GM19468 (cell line): ENCODE measurements at regions not wholly inside any gene's neighbourhood (a gene's known extent, or its start where the extent isn't known, plus 50 kb on each side); places are given as distances from the start of the nearest gene placed in this dataset.

Experiments
- ATAC-seq: cut with Tn5 transposase; IDR thresholded peaks from one replicate; pipeline ENCODE4 v1.9.1; 2021; ENCODE audit warnings: mild to moderate bottlenecking, moderate library complexity, moderate number of reproducible peaks; ENCODE audit not compliant: unreplicated experiment; ENCODE audit errors: extremely low read depth

DNA sequence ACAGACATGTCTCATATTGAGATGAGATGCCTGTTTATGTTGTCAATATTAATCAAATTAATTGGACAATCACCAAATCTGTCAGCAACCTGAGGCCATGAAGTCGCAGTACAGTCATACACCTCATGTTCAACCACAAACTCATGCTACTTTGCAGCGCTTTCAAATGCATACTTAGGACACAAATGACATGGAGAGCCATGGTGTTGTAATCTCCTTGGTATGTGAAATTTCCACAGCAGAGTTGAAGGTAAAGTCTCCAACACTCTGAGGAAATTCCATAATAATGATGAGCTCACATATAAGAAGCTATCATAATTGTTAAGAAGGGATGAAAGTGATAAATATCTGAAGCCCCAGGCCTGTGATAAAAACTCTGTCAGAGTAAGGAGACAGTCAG, 873.9 kb downstream of the MCTP2 start:
- no peak for ATAC-seq

DNA sequence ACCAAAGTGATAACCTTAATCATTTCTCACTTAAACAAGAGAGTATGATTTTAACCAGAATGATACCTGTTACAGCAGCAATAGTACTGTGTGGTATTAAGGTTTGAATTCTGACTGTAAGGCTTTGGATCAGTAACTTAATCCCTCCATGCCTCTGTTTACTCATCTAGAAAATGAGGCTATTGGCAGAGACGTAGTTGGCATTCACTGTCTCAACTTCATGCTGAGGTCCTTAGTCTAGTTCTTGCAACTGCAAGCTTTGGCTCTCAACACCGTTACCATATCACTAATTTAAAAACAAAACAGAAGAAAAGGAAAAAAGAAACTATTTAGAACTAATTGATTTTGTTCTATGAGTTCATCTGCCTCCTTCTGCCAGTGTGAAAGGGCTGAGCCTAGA, 875.4 kb downstream of the MCTP2 start:
- ATAC-seq, result no peak

DNA sequence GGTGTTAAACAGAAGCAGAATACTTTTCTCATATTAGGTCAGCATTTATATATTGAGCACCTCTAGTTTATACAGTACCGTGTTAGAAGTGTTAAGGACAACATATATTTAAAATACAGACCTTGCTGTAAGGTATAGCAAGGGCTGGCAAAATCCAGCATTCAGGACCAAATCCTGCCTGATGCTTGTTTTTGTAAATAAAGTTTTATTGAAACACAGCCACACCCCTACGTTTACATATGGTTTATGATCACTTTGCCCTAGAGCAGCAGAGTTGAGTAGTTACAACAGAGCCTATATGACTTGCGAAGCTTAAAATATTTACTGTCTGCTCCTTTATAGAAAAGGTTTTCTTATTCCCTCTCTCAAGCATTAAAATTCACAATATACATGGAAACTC, 877.3 kb downstream of the MCTP2 start:
- ATAC-seq, result no peak

DNA sequence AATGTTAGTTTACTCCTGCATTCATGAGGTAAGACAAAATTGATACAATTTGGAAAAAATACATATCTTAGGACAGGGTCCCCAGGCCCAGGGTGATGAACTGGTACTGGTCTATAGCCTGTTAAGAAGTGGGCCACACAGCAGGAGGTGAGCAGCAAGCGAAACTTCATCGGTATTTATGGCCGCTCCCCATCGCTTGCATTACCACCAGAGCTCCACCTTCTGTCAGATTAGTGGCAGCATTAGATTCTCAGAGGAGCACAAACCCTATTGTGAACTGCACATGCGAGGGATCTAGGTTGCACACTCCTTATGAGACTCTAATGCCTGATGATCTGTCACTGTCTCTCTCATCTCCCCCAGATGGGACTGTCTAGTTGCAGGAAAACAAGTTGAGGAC, 880.6 kb downstream of the MCTP2 start:
- ATAC-seq, result no peak

DNA sequence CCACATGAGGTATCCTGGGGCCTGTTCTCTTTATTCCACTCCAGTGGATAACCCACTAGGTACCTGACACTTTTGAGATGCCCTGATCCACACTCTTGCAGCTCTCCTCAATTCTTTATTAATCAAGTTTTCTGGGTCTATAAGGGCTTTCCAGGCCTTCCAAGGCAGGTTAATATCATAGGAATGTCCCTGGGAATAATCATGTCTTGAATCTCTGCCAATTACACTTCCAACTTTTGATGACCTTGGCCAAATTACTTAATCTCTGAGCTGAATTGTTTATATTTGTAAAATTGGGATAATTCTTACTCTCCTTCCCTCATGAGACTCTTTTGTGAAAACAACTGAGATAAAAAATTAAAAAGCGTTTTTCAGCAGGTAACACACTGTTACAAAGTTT, 881.7 kb downstream of the MCTP2 start:
- ATAC-seq, result no peak

DNA sequence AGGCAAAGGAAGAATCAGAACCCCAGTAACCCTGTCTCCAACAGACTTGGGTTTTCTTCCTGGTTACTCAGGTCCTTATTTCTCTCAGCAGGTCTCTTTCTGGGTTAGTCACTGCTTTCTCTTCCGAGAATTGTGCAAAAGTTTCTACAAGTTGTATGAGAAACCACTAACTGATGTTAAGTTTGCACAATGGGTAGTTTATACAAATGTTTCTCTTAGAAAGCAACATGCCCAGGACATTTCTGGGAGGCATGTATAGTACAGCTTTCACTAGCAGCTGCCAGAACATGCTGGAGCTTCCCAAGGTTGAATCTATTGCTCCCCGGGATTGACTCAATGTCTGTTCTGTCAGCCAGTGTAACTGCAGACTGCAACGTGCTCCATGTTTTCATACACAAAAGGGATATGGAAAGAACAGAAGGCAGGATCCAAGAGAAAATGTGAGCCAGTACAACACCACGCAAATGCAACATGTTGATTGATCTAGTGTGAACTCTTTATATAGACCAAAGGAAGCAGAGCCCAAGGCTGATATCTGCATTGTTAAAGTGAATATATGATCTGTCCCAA, 887.8 kb downstream of the MCTP2 start:
- ATAC-seq, result no peak

DNA sequence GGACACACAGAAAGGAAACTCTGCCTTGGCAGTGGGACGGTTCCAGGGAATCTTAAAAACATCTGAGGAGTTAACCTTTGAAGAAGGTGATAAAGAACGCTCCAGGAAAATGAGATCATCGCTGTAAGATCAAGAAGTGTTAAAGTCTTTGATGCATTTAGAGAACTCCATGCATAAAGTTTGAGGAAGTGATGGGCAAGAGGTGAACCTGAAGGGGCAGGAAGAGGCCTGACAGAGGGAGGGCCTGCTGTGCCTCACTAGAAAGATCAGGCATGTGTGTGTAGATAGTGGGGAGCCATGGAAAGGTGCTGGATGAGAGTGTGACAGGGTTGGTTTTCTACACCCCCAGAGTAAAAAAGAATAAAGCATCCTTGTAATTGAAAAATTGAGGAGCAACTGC, 889.2 kb downstream of the MCTP2 start:
- no peak for ATAC-seq

DNA sequence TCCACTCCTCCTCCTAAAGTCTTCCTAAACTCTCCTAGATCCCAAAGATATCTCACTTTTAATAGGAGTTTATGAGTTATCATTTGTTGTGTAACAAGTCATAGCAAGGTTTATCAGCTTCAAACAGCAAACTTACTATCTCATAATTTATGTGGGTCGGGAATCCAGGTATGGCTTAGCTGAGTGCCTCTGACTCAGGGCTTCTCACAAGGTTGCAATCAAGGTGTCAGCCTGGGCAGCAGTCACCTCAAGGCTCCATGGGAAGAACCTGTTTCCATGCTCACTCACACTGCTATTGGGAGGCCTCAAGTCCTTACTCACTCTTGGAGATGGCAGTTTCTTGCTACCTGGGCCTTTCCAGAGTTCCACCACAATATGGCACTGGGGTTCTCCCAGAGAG, 889.8 kb downstream of the MCTP2 start:
- ATAC-seq, result no peak

DNA sequence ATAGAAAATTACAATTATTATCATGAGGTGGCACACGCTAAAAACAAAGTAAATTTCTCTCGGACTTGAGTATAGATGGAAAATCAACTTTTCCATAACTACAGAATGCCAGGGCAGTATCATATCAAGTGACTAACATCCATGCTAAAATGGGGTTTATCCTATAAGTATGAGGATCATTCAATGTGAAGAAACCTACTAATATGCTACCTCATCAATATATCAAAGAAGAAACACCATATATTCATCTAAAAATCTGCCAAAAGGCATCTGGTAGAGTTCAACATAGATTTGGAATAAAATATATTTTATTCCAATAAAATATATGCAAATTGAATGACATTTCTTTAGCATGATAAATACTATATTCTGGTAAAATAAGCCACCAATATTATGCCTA, 894.4 kb downstream of the MCTP2 start:
- ATAC-seq, result no peak

DNA sequence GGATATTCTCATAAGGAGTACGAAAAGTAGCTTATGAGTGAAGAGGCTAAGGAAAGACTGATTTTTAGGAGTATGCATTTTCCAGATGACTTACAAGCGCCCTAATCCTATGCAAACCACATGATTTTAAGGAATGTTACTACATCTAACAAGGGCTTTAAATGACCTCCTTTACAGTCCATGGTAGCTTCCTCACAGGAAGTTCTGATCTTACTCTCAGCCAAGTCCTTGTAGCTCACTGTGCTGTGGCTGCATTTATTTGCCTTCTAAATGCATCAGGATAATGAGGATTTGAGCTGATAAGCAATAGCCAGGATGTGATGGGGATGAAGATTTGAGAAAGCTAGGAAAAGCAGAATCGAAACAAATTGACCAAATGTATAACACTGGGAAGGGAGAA, 896.0 kb downstream of the MCTP2 start:
- no peak for ATAC-seq

DNA sequence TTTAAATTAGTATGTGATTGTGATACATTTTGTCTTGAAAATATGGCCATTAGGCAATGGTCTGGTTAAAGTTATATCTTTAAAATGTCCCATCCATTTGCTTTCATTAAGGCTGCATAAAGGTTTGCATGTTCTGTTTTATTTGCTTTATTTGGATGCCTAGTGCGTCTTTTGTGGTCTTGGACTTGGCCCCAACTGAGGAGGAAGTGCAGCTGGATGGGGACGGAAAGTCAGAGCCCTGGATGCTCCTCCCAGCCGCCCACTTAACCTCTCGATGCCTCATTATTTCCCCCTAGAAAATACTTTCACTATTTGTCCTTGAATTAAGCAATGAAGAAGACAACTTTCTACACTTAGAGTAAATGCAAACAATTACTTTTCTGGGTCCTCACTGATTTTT, 898.2 kb downstream of the MCTP2 start:
- no peak for ATAC-seq

DNA sequence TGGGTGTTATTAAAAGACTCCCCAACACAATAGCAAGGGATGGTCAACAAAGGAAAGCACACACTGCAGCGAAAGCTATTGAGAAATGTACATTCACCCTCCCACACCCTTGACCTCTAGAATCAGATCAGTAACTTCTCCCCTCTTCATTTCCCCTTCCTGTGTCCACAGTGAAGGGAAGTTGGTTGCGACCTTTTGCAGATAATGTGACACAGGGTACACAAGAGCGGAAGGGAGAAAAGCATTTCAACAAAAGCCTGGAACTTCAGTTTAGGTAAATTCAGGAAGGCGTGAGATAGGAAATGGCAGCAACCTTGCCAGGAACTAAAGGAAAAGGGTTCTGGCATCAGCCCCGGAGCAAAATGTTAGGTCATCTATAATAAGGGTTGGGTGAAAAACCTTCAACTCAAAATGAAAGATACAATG, 899.8 kb downstream of the MCTP2 start:
- no peak for ATAC-seq

DNA sequence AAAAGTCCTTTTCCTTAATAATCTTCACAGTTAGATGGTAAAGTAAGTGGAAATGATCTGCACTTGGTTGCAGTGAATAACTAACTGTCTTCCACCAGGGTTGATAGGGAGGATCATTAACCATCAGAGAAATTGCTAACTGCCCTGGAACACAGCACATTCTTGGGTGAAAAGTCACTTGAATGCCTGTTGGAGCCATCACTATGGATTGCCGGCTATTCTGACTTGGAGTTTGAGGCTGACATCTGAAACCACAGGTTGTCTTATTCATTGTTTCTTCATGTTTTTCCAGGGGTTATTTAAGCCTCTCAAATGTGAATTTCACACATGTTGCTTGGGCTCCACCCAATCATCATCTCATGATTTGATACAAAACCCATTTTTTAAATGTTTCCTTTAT, 901.4 kb downstream of the MCTP2 start:
- ATAC-seq, result no peak

DNA sequence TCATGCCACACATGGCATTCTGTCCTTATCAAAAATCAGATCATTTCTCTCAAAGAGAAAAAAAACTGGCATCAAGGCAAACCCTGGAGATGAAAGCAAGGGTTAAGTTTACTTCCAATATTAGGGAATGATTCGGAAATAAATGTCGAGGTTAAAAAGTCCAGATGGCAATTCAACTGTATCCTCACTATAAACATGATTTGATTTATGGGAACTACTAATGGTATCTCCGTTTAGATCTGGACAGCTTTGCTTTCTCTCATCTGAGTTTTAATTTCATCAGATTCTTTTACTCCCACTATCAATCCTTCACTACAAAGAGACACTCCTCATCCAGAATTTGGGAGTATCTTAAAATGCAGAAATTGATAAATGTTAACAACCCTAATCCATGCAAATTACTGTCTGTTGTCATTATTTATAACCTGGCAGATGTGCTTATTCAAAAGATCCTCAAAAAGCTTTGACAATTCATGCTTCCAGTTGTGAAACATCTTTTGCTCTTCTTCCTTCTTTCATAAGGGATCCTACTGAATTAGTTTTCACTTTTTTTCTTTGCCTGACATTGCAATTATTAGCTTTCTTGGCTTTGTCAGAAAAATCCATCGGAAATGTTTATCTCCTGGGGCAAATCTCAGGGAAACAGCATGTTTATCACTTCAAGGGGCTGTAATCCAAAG, 903.2 kb downstream of the MCTP2 start:
- no peak for ATAC-seq

DNA sequence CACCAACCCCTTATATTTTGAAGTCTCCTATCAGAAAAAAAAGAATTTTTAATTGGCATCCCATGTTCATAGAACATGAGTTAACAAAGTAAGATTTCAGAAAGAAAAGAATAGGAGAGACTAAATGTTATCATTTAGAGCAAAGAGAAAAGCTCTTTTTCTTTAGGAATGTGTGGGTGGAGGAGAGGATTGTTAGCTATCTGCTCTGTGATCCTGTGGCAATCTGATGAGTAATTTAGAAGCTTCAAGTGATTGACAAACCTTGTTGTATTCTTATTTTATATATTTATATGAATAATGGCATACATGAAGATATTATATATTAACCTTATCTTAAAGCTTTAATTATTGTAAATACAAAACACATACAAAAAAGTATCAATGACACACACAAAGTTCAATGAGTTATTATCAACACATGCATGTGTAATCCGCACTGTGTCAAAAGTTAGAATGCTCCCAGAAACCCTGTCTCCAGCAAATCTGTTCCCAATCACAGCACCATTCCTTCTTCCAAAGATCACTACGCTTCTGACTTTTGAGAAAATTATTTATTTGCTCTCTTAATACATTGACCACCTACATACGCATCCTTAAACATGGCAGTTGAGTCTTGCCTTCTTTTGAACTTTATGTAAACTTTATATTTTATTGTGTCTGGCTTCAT, 907.4 kb downstream of the MCTP2 start:
- ATAC-seq, result no peak

DNA sequence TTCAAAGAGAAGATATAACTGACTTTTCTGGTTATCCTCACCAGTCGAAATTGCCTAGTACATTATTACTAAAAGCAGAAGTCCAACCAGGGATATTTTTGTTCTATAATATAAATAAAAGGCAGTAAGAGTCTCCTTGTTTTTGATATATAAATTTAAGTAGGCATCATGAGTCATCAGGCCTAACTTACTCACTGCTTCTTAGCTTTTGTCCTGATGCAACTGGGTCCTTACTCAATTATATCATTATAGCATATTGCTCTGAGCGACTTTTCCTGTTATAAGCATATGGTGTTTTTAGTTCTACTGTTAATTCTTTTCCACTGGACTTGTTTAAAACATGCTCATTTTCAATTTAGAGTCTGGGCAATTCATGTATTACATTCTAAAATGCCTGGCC, 910.1 kb downstream of the MCTP2 start:
- no peak for ATAC-seq

DNA sequence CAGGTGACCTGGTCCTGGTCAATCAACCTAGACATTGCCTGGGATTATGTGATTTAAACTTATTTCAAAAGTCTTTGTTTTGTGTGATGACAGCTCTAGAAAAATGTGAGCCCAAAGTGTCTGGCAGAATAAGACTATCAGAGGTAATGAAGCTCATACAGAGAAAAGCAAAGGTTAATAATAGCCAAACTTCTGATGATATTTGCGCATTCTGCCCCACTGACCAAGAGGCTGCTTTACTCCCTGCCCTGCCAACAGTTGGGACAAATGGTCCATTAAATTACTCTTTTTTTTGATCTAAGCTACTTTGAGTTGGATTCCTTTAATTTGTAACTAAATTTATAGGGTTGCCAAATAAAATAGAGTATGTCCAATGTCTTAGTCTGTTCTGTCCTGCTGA, 911.2 kb downstream of the MCTP2 start:
- ATAC-seq, result no peak

DNA sequence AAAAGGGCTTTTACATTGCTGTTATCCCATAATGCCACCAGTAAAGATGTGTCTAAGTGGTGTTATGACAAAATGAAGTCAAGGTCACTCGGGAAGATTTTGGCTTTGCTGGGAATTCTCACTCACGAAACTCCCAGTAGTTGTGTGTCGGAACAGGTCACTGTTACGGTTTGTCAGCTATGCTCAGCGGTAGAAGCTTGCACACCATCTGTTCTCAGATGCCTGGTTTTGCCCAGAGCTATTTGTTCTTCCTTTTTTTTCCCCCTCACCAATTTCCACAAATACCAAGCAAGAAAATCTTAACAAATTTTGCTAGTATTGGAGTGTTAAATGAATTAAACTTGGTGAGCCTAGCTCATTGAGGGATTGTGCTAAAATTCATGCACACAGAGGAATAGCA, 915.1 kb downstream of the MCTP2 start:
- ATAC-seq, result no peak

DNA sequence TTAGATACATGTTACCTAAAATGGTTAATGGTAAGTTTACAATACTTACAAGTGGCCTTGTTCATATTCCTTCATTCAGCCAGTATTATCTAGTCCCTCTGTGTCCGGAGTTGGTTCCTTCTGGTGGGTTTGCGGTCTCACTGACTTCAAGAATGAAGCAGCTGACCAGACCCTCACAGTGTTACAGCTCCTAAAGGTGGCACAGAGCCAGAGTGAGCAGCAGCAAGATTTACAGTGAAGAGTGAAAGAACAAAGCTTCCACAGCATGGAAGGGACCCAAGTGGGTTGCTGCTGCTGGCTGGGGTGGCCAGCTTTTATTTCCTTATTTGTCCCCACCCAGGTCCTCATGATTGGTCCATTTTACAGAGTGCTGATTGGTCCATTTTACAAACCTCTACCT, 916.8 kb downstream of the MCTP2 start:
- no peak for ATAC-seq

DNA sequence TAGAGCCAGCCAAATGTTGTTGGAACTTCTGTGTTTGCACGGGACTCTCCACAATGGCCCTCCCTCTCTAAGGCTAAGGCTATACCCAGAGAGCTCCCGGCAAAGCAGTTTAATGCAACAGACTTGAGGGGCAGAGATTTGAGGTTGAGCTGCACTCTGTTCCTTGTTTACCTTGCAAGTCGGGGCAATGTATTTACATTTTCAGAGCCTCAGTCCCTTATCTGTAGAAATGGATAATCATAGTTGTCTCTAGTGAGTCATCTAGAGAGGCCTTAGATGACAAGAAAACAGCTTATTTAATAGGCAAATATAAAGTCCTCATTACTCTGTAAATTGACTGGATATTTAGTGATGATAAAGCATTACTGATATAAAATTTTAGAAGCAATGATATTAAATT, 917.7 kb downstream of the MCTP2 start:
- ATAC-seq, result no peak

DNA sequence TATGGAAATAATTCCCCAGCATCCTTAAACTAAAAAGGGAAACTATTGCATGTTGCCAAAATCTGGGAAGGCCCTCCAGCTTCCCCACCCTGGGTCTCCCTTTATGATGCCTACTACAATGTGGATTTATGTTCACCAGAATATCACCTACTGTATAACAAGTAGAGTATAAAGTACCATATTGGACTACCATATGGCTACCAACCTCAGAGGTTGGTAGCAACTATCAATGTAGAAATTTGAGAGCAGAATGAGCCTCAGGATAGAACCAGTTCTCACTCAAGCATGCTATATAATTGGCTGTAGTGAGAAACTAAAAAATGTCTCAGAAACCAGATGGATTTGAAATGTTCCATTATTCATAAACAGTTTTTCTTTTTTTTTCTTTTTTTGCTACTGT, 918.4 kb downstream of the MCTP2 start:
- ATAC-seq, result no peak

DNA sequence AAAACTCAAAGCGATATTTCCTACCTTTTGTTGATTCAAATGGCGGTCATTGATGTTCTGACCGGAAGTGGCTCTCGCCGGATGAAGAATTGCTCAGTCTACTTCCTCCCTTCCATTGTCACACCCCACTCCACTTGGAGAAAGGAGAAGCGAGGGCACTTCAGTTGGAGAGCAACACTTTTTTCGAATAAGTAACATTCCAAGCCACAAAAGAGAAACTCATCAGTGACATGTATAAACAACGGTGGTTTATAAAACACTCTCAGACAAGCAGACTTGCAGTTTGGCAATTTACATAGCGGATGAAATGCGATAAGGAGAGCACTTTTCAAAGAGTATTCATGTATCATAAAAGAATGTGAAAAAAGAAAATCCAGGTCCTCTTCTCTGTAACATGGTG, 919.1 kb downstream of the MCTP2 start:
- ATAC-seq, result no peak
